Activated effector memory CD4-positive, alpha-beta T cell treated with Interleukin-2 at 50 U/mL for 16 hours (primary cell): ENCODE measurements at regions not wholly inside any gene's neighbourhood (a gene's known extent, or its start where the extent isn't known, plus 50 kb on each side); places are given as distances from the start of the nearest gene placed in this dataset.
"Not testable (repeated sequence)": the region's sequence is repeated elsewhere in the genome, so short reads cannot be mapped to it uniquely, and the experiment has no call there.

Source experiments
- DNase-seq: peaks from one replicate; pipeline ENCODE4 v3.0.0-alpha.2; 2020

DNA sequence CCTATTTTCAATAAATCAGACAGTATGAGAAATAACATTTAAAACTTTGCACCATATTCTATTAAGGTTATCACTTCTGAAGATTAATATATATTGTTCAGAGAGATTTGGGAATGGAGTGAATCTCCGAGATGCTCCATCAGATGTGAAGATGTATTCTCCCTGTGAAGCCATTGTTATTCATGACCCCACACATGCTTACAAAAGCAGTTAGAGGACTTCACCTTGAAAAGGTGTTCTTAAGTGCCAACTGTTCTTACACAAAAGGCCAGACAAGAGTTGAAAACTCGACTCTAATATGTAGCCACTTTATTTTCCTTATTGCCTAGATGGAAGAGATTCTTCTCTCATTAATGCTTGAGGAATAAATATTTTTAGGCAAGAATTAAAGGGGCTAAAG lies 54.3 kb upstream of the NEIL3 start:
- DNase-seq: no peak

- no peak for DNase-seq
These were observed 52.7 kb upstream of the NEIL3 start for GRCh38 chr4:177256950-177257349.

GRCh38 chr4:177259466-177259865 lies 50.2 kb upstream of the NEIL3 start:
- DNase-seq: not testable (repeated sequence)
